ENCODE measurements at regions not wholly inside any gene's neighbourhood (a gene's known extent, or its start where the extent isn't known, plus 50 kb on each side); places are given as distances from the start of the nearest gene placed in this dataset.
"Not testable (repeated sequence)": the region's sequence is repeated elsewhere in the genome, so short reads cannot be mapped to it uniquely, and the experiment has no call there.

- DNase-seq (ENCODE audit: low read depth in 4 of 4, low spot score in 3 of 4), result no peak
Measured at GRCh38 chr10:18866852-18867251, 181.7 kb upstream of the MALRD1 start.

- no peak for DNase-seq (ENCODE audit: low read depth in 4 of 4, low spot score in 3 of 4)
Measured at GRCh38 chr10:18868919-18869318, 179.7 kb upstream of the MALRD1 start.

- no peak for DNase-seq (ENCODE audit: low read depth in 4 of 4, low spot score in 3 of 4)
Measured at GRCh38 chr10:18875477-18875876, 173.1 kb upstream of the MALRD1 start.

- no peak for DNase-seq (ENCODE audit: low read depth in 4 of 4, low spot score in 3 of 4)
Measured at GRCh38 chr10:18879284-18879683, 169.3 kb upstream of the MALRD1 start.

DNA sequence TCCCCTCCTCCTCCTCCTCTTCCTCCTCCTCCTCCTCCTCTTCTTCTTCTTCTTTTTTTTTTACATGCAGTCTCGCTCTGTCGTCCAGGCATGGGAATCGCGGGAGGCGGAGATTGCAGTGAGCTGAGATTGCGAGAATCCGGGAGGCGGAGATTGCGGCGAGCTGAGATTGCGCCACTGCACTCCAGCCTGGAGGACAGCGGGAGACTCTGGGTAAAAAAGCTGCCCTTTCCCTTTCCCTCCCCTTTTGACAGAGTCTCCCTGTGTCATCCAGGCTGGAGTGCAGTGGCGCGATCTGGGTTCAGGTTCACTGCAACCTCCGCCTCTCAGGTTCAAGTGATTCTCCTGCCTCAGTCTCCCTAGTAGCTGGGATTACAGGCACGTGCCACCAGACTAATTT is 168.1 kb upstream of the MALRD1 start:
- DNase-seq (ENCODE audit: low read depth in 4 of 4, low spot score in 3 of 4), result no peak

GRCh38 chr10:18886102-18886501 is 162.5 kb upstream of the MALRD1 start:
- no peak for DNase-seq (ENCODE audit: low read depth in 4 of 4, low spot score in 3 of 4)

GRCh38 chr10:18906636-18907035 is 142.0 kb upstream of the MALRD1 start:
- no peak for DNase-seq (ENCODE audit: low read depth in 4 of 4, low spot score in 3 of 4)

- not testable (repeated sequence) for DNase-seq (ENCODE audit: low read depth in 4 of 4, low spot score in 3 of 4)
Measured at GRCh38 chr10:18917431-18917830, 131.2 kb upstream of the MALRD1 start.

DNA sequence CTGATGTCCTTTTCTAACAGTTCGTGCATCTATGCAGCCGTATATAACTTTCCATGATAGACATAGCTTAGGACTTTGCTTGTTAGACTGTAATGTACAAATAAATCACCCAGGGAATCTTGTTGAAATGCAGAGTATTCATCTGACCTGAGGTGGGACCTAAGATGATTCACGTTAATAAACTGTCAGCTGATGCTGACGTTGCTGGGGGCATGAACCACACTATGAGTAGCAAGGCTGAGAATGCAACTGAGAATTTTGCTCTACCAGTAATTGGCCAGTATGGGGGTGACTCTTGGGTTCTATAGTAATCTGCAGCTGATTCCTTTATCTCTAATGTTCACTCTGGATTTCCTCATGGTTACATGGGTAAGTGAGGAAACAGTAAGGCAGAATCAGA is 130.1 kb upstream of the MALRD1 start:
- DNase-seq (ENCODE audit: low read depth in 4 of 4, low spot score in 3 of 4), result no peak

DNA sequence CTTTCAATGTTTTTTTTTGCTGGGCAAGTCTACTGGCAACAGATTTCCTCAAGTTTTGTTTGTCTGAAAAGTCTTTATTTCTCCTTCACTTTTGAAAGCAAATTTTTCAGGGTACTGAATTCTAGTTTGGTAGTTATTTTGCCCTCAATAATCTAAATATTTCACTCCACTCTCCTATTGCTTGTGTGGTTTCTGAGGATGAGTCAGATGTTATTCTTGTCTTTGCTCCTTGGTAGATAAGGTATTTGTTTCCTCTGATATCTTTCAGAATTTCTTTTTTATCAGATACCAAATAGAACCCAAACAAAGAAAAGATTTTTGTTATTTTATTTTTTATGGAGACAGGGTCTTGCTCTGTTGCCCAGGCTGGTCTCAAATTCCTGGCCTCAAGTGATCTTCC is 99.2 kb upstream of the MALRD1 start:
- DNase-seq (ENCODE audit: low read depth in 4 of 4, low spot score in 3 of 4), result no peak

GRCh38 chr10:18951072-18951823 is 97.4 kb upstream of the MALRD1 start:
- DNase-seq (ENCODE audit: low read depth in 4 of 4, low spot score in 3 of 4), result not testable (repeated sequence)

DNA sequence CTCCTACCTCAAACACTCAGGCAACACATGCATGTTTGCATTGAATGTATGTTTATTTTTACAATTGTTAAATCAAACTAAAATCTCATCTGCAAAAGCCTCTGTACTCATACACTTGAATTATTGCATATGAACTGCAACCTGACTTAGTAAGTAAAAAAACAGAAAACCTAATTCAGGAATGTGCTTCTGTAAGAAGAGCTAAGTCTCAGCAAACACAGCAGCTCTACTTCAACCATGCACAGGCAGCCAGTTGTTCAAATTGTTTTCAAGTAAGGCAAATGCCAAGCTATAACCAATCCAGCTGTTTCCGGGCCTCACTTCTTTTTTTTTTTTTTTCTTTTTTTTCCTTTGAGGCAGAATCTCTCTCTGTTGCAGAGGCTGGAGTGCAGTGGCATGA is 93.5 kb upstream of the MALRD1 start:
- no peak for DNase-seq (ENCODE audit: low read depth in 4 of 4, low spot score in 3 of 4)

DNA sequence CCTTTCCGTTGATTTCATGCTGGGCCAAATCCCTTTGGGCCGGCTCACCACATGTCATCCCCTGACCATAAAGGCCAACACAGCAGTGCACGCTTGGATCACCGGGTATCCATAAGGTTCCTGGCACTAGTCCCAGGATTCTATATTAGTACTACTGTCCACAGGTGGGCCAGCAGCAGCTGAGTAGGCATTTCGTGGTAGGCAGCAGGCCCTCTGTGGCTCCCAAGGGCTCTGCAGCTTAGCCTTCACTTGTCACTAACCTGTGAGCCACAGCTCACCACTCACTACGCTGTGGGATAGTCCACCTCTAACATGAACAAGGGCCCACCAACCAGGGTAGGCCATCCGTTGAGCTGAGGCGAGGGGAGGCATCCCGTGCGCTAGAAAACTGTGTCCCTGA is 89.2 kb upstream of the MALRD1 start:
- no peak for DNase-seq (ENCODE audit: low read depth in 4 of 4, low spot score in 3 of 4)

GRCh38 chr10:18960466-18961079 is 88.0 kb upstream of the MALRD1 start:
- no peak for DNase-seq (ENCODE audit: low read depth in 4 of 4, low spot score in 3 of 4)

GRCh38 chr10:18968159-18968558 is 80.4 kb upstream of the MALRD1 start:
- no peak for DNase-seq (ENCODE audit: low read depth in 4 of 4, low spot score in 3 of 4)

DNA sequence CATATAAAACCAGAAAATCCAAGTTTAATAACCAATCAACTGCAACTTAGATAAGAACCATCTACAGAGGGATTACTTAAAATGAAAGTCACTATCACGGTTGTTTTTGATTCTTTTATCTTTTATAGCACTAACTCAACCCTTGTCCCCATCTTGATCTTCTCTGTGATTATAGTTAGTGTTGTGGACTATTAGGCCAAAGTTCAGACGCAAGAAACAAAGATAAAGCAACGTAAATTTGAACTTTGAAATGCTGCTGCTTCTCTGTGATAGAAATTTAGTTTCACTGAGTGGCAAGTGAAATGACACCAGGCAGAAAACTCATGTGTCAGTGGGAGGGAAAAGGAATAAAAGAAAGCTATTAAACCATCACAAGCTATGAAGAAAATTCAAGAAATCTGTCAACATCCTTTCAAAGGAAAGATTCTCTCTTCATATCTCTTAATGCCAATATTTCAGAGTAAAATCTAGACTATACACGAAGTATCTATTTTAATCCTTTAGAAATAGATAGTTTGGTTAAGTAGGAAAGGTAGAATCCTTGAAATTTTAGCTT is 71.8 kb upstream of the MALRD1 start:
- no peak for DNase-seq (ENCODE audit: low read depth in 4 of 4, low spot score in 3 of 4)

DNA sequence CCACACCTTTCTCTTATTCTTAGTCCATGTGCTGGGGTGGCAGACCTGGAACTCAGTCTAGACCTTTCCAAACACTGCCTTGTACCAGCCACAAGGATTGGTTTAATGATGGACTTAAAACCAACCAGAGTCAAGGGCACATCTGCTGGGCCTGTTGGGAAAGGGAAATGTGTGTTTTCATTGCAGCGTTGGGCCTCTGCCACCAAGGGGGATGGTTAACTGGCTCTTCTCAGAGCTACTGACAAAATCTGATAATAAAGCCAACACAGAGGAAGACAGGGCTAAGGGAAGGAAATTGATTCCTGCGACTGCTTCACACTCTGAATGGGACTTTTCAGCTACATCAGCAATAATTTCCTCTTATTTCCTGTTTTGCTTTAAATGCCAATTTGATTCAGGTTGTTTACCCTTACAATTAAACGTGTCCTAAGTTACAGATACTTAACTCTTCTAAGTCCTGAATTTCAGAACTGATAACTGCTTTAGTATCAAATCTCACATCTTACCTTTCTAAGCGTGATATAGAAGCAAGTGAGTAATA is 68.4 kb upstream of the MALRD1 start:
- no peak for DNase-seq (ENCODE audit: low read depth in 4 of 4, low spot score in 3 of 4)

DNA sequence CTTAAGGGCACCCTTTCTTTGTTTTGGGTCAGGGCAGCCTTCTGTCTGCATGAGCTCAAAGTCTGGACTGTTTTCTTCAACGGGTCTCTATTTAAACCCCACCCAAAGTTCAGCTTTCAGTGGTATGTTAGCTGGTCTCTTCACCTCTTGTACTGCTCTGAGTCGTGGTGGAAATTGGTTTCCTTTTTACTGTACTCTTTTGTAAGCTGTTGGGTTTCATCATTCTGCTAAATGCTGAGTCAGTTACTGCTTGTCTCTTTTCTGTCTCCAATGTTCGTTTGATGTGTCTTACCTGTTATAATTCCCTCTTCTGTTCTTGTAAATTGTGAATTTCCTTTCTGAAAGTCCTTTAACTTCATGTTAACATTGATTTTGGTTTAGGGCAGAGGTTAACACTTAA is 64.1 kb upstream of the MALRD1 start:
- DNase-seq (ENCODE audit: low read depth in 4 of 4, low spot score in 3 of 4), result no peak

GRCh38 chr10:18988338-18988737 is 60.3 kb upstream of the MALRD1 start:
- DNase-seq (ENCODE audit: low read depth in 4 of 4, low spot score in 3 of 4), result no peak
